WTC11 (cell line): ENCODE measurements at regions not wholly inside any gene's neighbourhood (a gene's known extent, or its start where the extent isn't known, plus 50 kb on each side); places are given as distances from the start of the nearest gene placed in this dataset.

Experiments
- ATAC-seq: fragments of 200-7000 bp; cut with Tn5 transposase; 2 replicates; pipeline ENCODE4 v1.10.0; 2021; ENCODE audit warnings: mild to moderate bottlenecking, moderate library complexity
- CTCF ChIA-PET: fragments of 300-600 bp; sonication (Branson Sonifier 250); formaldehyde crosslinking; loops from one replicate; lab custom pipeline; 2021; ENCODE audit warnings: antibody characterized with exemption; lab: Charles Lee
- POLR2A ChIA-PET: fragments of 350-600 bp; sonication (Branson Sonifier 250); formaldehyde crosslinking; loops from one replicate; lab custom pipeline; 2021; ENCODE audit warnings: antibody characterized with exemption; lab: Charles Lee
- DNase-seq: peaks from one replicate; pipeline ENCODE4 v3.0.0; 2021; ENCODE audit warnings: low spot score
- H3K27ac Mint-ChIP-seq: 2 replicates; pipeline ENCODE4 v1.8.0; 2021; ENCODE audit warnings: mixed read lengths
- H3K27me3 Mint-ChIP-seq: 2 replicates; pipeline ENCODE4 v1.8.0; 2021; ENCODE audit warnings: low read depth, mild to moderate bottlenecking, moderate library complexity, mixed read lengths
- H3K36me3 Mint-ChIP-seq: 2 replicates; pipeline ENCODE4 v1.8.0; 2021; ENCODE audit warnings: mixed read lengths
- H3K4me1 Mint-ChIP-seq: 2 replicates; pipeline ENCODE4 v1.8.0; 2022; ENCODE audit warnings: mixed read lengths
- H3K4me3 Mint-ChIP-seq: 2 replicates; pipeline ENCODE4 v1.8.0; 2021; ENCODE audit warnings: mild to moderate bottlenecking, moderate library complexity, mixed read lengths
- H3K9me3 Mint-ChIP-seq: 2 replicates; pipeline ENCODE4 v1.8.0; 2021; ENCODE audit warnings: mixed read lengths
- CBFB ChIP-seq: sonication (generic); formaldehyde crosslinking; IDR thresholded peaks from 2 replicates; pipeline ENCODE4 v1.8.1; 2022; ENCODE audit warnings: mild to moderate bottlenecking, low read depth, missing genetic modification reagents
- CREB1 ChIP-seq: sonication (generic); formaldehyde crosslinking; IDR thresholded peaks from 2 replicates; pipeline ENCODE4 v1.8.0; 2023; ENCODE audit warnings: mild to moderate bottlenecking, missing genetic modification reagents
- GABPB1 ChIP-seq: sonication (generic); formaldehyde crosslinking; IDR thresholded peaks from 2 replicates; pipeline ENCODE4 v1.8.1; 2023; ENCODE audit warnings: mild to moderate bottlenecking, missing genetic modification reagents
- IRF2 ChIP-seq: sonication (generic); formaldehyde crosslinking; IDR thresholded peaks from 2 replicates; pipeline ENCODE4 v1.8.0; 2022; ENCODE audit warnings: low read depth, missing genetic modification reagents, borderline replicate concordance
- NFATC4 ChIP-seq: fragments of 250-450 bp; sonication (Bioruptor Pico); IDR thresholded peaks from 2 replicates; pipeline ENCODE4 v1.9.0; 2021; ENCODE audit warnings: mild to moderate bottlenecking
- NFYB ChIP-seq: sonication (generic); formaldehyde crosslinking; conservative IDR thresholded peaks from 2 replicates; pipeline ENCODE4 v1.8.0; 2022; ENCODE audit warnings: low read depth, missing genetic modification reagents
- TEAD4 ChIP-seq: sonication (generic); formaldehyde crosslinking; IDR thresholded peaks from 2 replicates; pipeline ENCODE4 v1.8.0; 2022; ENCODE audit warnings: mild to moderate bottlenecking, missing genetic modification reagents
- ZNF121 ChIP-seq: sonication (generic); formaldehyde crosslinking; IDR thresholded peaks from 2 replicates; pipeline ENCODE4 v1.8.0; 2023; ENCODE audit warnings: missing genetic modification reagents
- ZNF138 ChIP-seq: sonication (generic); formaldehyde crosslinking; conservative IDR thresholded peaks from 2 replicates; pipeline ENCODE4 v1.8.1; 2022; ENCODE audit warnings: mild to moderate bottlenecking, moderate library complexity, missing genetic modification reagents
- ZNF423 ChIP-seq: fragments of 250-450 bp; sonication (Bioruptor Pico); IDR thresholded peaks from 2 replicates; pipeline ENCODE4 v2.1.2; 2022; ENCODE audit warnings: mild to moderate bottlenecking, moderate library complexity
- TF ChIP-seq, protein P1 (sequence below): sonication (generic); formaldehyde crosslinking; IDR thresholded peaks from 2 replicates; pipeline ENCODE4 v1.8.0; 2023; ENCODE audit warnings: mild to moderate bottlenecking, missing genetic modification reagents
- TF ChIP-seq, protein P2 (sequence below): fragments of 250-450 bp; sonication (Bioruptor Pico); IDR thresholded peaks from 2 replicates; pipeline ENCODE4 v1.9.0; 2021; ENCODE audit warnings: mild to moderate bottlenecking
- TF ChIP-seq, protein P3 (sequence below): fragments of 200-600 bp; IDR thresholded peaks from 2 replicates; pipeline ENCODE4 v1.8.0; 2022; ENCODE audit warnings: antibody characterized with exemption
- TF ChIP-seq, protein P4 (sequence below): sonication (generic); formaldehyde crosslinking; IDR thresholded peaks from 2 replicates; pipeline ENCODE4 v1.8.1; 2023; ENCODE audit warnings: mild to moderate bottlenecking, moderate library complexity, missing genetic modification reagents
- TF ChIP-seq, protein P5 (sequence below): sonication (generic); formaldehyde crosslinking; IDR thresholded peaks from 2 replicates; pipeline ENCODE4 v1.8.0; 2022; ENCODE audit warnings: mild to moderate bottlenecking, missing genetic modification reagents

DNA sequence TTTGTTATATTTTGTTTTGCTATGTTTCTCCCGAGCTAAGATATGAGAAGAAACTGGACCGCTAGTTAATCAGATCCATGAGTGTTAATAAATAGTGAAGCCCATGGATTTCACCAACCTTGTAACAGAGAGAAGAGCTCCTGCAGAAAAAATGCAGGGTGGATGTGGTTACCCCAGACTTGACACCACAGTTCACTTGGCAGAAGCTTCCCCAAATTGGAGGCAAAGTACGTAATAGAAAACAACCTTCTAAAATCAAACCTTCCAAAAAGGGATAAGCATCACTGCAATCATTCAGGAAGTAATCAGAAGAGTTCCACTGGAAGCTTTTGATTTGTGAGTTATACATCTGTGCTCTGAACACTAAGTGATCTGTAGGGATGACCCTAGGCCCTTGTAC lies 267.5 kb downstream of the ACTL7B start:
- Mint-ChIP-seq H3K27me3 (no peaks in the 10 kb centered on the region; the same call in 1 of the 2 replicates), H3K9me3 (no peaks in the 10 kb centered on the region), H3K4me1 (peaks cover 17% of the 10 kb centered on the region), H3K4me3 (no peak overlapping the region), H3K27ac (no peak overlapping the region), H3K36me3 (no peaks in the 10 kb centered on the region)
- TF ChIP-seq ZNF121 (CRISPR knock-in tag), result no peak
- no peak for TF ChIP-seq CREB1
- TF ChIP-seq TEAD4 (CRISPR knock-in tag), result no peak
- TF ChIP-seq, protein P1, sequence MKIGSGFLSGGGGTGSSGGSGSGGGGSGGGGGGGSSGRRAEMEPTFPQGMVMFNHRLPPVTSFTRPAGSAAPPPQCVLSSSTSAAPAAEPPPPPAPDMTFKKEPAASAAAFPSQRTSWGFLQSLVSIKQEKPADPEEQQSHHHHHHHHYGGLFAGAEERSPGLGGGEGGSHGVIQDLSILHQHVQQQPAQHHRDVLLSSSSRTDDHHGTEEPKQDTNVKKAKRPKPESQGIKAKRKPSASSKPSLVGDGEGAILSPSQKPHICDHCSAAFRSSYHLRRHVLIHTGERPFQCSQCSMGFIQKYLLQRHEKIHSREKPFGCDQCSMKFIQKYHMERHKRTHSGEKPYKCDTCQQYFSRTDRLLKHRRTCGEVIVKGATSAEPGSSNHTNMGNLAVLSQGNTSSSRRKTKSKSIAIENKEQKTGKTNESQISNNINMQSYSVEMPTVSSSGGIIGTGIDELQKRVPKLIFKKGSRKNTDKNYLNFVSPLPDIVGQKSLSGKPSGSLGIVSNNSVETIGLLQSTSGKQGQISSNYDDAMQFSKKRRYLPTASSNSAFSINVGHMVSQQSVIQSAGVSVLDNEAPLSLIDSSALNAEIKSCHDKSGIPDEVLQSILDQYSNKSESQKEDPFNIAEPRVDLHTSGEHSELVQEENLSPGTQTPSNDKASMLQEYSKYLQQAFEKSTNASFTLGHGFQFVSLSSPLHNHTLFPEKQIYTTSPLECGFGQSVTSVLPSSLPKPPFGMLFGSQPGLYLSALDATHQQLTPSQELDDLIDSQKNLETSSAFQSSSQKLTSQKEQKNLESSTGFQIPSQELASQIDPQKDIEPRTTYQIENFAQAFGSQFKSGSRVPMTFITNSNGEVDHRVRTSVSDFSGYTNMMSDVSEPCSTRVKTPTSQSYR (CRISPR knock-in tag), result no peak
- TF ChIP-seq, protein P2, sequence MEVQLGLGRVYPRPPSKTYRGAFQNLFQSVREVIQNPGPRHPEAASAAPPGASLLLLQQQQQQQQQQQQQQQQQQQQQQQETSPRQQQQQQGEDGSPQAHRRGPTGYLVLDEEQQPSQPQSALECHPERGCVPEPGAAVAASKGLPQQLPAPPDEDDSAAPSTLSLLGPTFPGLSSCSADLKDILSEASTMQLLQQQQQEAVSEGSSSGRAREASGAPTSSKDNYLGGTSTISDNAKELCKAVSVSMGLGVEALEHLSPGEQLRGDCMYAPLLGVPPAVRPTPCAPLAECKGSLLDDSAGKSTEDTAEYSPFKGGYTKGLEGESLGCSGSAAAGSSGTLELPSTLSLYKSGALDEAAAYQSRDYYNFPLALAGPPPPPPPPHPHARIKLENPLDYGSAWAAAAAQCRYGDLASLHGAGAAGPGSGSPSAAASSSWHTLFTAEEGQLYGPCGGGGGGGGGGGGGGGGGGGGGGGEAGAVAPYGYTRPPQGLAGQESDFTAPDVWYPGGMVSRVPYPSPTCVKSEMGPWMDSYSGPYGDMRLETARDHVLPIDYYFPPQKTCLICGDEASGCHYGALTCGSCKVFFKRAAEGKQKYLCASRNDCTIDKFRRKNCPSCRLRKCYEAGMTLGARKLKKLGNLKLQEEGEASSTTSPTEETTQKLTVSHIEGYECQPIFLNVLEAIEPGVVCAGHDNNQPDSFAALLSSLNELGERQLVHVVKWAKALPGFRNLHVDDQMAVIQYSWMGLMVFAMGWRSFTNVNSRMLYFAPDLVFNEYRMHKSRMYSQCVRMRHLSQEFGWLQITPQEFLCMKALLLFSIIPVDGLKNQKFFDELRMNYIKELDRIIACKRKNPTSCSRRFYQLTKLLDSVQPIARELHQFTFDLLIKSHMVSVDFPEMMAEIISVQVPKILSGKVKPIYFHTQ (CRISPR knock-in tag), result no peak
- no peak for TF ChIP-seq ZNF138
- TF ChIP-seq NFYB (CRISPR knock-in tag), result no peak
- TF ChIP-seq, protein P3, sequence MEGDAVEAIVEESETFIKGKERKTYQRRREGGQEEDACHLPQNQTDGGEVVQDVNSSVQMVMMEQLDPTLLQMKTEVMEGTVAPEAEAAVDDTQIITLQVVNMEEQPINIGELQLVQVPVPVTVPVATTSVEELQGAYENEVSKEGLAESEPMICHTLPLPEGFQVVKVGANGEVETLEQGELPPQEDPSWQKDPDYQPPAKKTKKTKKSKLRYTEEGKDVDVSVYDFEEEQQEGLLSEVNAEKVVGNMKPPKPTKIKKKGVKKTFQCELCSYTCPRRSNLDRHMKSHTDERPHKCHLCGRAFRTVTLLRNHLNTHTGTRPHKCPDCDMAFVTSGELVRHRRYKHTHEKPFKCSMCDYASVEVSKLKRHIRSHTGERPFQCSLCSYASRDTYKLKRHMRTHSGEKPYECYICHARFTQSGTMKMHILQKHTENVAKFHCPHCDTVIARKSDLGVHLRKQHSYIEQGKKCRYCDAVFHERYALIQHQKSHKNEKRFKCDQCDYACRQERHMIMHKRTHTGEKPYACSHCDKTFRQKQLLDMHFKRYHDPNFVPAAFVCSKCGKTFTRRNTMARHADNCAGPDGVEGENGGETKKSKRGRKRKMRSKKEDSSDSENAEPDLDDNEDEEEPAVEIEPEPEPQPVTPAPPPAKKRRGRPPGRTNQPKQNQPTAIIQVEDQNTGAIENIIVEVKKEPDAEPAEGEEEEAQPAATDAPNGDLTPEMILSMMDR, result no peak
- TF ChIP-seq, protein P4, sequence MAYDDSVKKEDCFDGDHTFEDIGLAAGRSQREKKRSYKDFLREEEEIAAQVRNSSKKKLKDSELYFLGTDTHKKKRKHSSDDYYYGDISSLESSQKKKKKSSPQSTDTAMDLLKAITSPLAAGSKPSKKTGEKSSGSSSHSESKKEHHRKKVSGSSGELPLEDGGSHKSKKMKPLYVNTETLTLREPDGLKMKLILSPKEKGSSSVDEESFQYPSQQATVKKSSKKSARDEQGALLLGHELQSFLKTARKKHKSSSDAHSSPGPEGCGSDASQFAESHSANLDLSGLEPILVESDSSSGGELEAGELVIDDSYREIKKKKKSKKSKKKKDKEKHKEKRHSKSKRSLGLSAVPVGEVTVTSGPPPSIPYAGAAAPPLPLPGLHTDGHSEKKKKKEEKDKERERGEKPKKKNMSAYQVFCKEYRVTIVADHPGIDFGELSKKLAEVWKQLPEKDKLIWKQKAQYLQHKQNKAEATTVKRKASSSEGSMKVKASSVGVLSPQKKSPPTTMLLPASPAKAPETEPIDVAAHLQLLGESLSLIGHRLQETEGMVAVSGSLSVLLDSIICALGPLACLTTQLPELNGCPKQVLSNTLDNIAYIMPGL (CRISPR knock-in tag), result no peak
- no peak for TF ChIP-seq NFATC4 (CRISPR knock-in tag)
- no peak for TF ChIP-seq IRF2 (CRISPR knock-in tag)
- no peak for TF ChIP-seq ZNF423 (CRISPR knock-in tag)
- TF ChIP-seq CBFB (CRISPR knock-in tag), result no peak
- TF ChIP-seq, protein P5, sequence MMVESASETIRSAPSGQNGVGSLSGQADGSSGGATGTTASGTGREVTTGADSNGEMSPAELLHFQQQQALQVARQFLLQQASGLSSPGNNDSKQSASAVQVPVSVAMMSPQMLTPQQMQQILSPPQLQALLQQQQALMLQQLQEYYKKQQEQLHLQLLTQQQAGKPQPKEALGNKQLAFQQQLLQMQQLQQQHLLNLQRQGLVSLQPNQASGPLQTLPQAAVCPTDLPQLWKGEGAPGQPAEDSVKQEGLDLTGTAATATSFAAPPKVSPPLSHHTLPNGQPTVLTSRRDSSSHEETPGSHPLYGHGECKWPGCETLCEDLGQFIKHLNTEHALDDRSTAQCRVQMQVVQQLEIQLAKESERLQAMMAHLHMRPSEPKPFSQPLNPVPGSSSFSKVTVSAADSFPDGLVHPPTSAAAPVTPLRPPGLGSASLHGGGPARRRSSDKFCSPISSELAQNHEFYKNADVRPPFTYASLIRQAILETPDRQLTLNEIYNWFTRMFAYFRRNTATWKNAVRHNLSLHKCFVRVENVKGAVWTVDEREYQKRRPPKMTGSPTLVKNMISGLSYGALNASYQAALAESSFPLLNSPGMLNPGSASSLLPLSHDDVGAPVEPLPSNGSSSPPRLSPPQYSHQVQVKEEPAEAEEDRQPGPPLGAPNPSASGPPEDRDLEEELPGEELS (CRISPR knock-in tag), result no peak
- TF ChIP-seq GABPB1 (CRISPR knock-in tag), result no peak
- DNase-seq, result no peak
- POLR2A ChIA-PET, result no interaction called here
- ATAC-seq, result no peak
- CTCF ChIA-PET, result no interaction called here
